Body of pancreas (tissue), 4 donors: ENCODE measurements at regions not wholly inside any gene's neighbourhood (a gene's known extent, or its start where the extent isn't known, plus 50 kb on each side); places are given as distances from the start of the nearest gene placed in this dataset.

Experiments used
- CTCF ChIP-seq, 7 experiments: fragments of 450-650 bp in 4 of 7; fragments of 200-600 bp in 3 of 7; sonication (generic) in 3 of 7; IDR thresholded peaks; one replicate each; pipeline ENCODE4 v1.5.1; 2016 to 2019; ENCODE audit warnings: antibody characterized with exemption in 7 of 7
- POLR2A ChIP-seq, 3 donors: fragments of 450-650 bp; IDR thresholded peaks; one replicate each; pipeline ENCODE4 v1.6.1; 2016; ENCODE audit warnings: antibody characterized with exemption in 3 of 3, mild to moderate bottlenecking in 2 of 3

- TF ChIP-seq POLR2A (IDR thresholded peaks at IDR 0.05) (no peak), CTCF (IDR thresholded peaks at IDR 0.05) (no peak)
Measured at GRCh38 chr3:5411786-5412185, 224.3 kb downstream of the EDEM1 start.
